GM12891 (cell line): ENCODE measurements at regions not wholly inside any gene's neighbourhood (a gene's known extent, or its start where the extent isn't known, plus 50 kb on each side); places are given as distances from the start of the nearest gene placed in this dataset.
"Not testable (repeated sequence)": the region's sequence is repeated elsewhere in the genome, so short reads cannot be mapped to it uniquely, and the experiment has no call there.

Source experiments
- DNase-seq: peaks from one replicate; pipeline ENCODE4 v3.0.0; 2011; ENCODE audit warnings: low spot score; ENCODE audit not compliant: insufficient read length
- FAIRE-seq: peaks from 2 replicates; lab custom pipeline; 2011; peaks lifted over from hg19 to GRCh38; lab: Jason Lieb, UNC
- PAX5 ChIP-seq: IDR thresholded peaks from 2 replicates; pipeline ENCODE4 v1.6.1; 2011; ENCODE audit warnings: low read length, moderate library complexity, mild to moderate bottlenecking; ENCODE audit not compliant: insufficient read depth, severe bottlenecking
- POLR2A ChIP-seq: IDR thresholded peaks from 2 replicates; pipeline ENCODE4 v1.6.1; 2011; ENCODE audit warnings: low read depth, low read length, control low read depth
- POLR2AphosphoS5 ChIP-seq: IDR thresholded peaks from 2 replicates; pipeline ENCODE4 v1.6.1; 2011; ENCODE audit warnings: low read depth, low read length, control low read depth
- POU2F2 ChIP-seq: IDR thresholded peaks from 2 replicates; pipeline ENCODE4 v1.6.1; 2011; ENCODE audit warnings: low read depth, mild to moderate bottlenecking, control low read depth, low read length, moderate library complexity
- SPI1 ChIP-seq: IDR thresholded peaks from 2 replicates; pipeline ENCODE4 v1.6.1; 2011; ENCODE audit warnings: low read depth, low read length, control low read depth
- TAF1 ChIP-seq: IDR thresholded peaks from 2 replicates; pipeline ENCODE4 v1.6.1; 2011; ENCODE audit warnings: low read depth, low read length, control low read depth

DNA sequence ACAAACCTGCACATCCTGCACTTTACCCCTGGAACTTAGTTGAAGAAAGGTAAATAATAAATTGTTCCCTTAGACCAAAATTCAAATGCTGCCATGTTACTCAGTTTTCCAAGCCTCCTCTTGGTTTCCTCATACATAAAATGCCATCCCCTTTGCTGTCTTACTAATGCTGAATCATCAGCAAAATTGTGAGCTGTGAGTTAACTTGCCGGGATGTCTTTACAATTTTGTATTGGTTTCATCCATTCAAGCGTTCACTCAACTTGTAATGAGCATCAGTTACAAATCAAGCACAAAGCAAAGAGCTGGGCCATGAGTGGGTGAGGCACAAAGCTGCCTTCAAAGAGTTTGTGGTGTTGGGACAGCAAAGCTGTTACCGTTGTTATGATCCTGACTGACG is 395.8 kb upstream of the ZMIZ1 start:
- TF ChIP-seq POU2F2 (no peak), POLR2A (no peak), PAX5 (no peak), SPI1 (no peak), POLR2AphosphoS5 (no peak), TAF1 (no peak)
- DNase-seq (no peak), FAIRE-seq (no peak)

DNA sequence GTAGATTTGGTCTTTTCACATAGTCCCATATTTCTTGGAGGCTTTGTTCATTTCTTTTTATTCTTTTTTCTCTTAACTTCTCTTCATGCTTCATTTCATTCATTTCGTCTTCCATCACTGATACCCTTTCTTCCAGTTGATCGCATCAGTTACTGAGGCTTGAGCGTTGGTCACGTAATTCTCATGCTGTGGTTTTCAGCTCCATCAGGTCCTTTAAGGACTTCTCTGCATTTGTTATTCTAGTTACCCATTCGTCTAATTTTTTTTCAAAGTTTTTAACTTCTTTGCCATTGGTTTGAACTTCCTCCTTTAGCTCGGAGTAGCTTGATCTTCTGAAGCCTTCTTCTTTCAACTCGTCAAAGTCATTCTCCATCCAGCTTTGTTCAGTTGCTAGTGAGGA is 387.6 kb upstream of the ZMIZ1 start:
- not testable (repeated sequence) for DNase-seq, FAIRE-seq

DNA sequence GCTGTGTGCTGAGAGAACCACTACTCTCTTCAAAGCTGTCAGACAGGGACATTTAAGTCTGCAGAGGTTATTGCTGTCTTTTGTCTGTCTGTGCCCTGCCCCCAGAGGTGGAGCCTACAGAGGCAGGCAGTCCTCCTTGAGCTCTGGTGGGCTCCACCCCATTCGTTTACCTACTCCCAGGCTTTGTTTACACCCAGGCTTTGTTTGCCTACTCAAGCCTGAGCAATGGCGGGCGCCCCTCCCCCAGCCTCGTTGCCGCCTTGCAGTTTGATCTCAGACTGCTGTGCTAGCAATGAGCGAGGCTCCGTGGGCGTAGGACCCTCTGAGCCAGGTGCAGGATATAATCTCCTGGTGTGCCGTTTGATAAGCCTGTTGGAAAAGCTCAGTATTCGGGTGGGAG is 386.8 kb upstream of the ZMIZ1 start:
- not testable (repeated sequence) for FAIRE-seq

DNA sequence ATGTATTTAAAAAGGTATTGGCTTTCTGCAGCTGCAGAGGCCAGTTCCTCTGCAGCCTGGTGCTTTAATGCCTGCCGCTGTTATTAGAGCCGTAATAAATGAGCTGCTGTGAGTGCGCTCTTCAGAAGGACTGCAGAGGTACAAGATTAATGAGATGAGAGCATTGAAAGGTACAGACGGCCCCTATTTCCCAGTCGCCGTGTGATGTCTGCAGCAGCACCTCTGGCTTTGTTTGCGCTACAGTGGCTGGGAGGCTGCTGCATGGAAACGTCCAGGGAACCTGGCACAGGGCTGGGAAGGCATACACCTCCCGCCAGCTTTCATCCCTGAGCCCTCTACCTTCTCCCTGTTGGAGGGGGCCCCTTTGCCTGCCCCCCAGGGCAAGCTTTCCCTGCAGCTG is 383.8 kb upstream of the ZMIZ1 start:
- TF ChIP-seq POU2F2: no peak
- no peak for TF ChIP-seq POLR2A
- TF ChIP-seq TAF1: no peak
- no peak for TF ChIP-seq PAX5
- TF ChIP-seq POLR2AphosphoS5: no peak
- TF ChIP-seq SPI1: no peak
- FAIRE-seq (no peak), DNase-seq (no peak)

More for the DNA sequence above, 386.8 kb upstream of the ZMIZ1 start:
- DNase-seq: not testable (repeated sequence)

DNA sequence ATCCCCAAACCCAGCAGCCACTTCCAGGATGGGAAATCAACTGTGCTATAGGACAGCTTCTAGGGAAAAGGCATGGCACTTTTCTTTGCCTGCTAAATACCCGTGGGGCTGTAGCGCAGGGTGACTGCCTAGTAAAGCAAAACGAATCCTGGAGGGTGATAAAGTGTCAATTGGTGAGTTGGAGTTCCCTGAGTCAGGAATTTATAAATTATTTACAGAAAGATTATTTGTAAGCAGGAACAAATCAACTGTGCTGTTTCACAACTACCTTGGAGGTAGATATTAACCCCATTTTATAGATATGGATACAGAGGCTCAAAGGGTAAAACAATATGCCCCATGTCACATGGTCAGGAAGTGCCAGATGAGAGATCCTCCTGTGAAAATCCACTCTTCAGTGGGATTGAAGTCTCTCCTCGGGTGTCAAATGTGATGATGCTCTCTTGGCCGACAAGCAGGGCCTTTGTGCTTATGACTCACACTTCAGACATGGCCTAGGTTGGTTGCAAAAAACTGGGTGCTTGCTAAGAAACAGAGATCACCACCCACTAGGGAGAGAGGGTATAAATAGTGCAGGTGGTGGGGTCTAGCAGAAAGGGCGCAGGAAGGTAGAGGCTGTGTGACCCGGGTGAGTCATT is 383.2 kb upstream of the ZMIZ1 start:
- no peak for TF ChIP-seq SPI1
- no peak for TF ChIP-seq POLR2A
- no peak for TF ChIP-seq TAF1
- no peak for TF ChIP-seq POU2F2
- no peak for TF ChIP-seq PAX5
- TF ChIP-seq POLR2AphosphoS5: no peak
- DNase-seq (no peak), FAIRE-seq (no peak)

GRCh38 chr10:78686444-78687060 is 382.2 kb upstream of the ZMIZ1 start:
- DNase-seq: no peak
- no peak for TF ChIP-seq PAX5
- no peak for TF ChIP-seq POLR2AphosphoS5
- TF ChIP-seq TAF1: no peak
- TF ChIP-seq SPI1: no peak
- TF ChIP-seq POLR2A: no peak
- TF ChIP-seq POU2F2: no peak
- FAIRE-seq: no peak

DNA sequence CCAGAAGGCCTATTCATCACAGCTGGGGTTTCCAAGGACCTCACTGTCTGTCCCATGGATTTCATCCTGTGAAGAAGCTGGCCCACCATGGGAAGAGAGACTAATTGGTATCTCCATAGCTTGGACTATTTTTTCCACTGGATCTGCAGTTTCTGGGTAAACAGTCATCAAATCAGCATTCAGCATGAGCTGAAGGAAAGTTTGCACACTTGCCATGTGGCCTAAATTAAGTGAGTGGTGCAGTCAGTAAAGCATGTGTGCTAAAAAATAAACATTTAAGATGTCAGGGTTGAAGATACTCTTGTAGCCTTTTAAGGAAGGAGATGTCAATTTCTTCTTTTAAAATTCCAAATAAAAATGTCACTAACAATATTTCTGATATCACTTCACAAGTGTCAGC is 381.1 kb upstream of the ZMIZ1 start:
- TF ChIP-seq TAF1 (no peak), SPI1 (no peak), POLR2A (no peak), PAX5 (no peak), POU2F2 (no peak), POLR2AphosphoS5 (no peak)
- no peak for FAIRE-seq
- no peak for DNase-seq

DNA sequence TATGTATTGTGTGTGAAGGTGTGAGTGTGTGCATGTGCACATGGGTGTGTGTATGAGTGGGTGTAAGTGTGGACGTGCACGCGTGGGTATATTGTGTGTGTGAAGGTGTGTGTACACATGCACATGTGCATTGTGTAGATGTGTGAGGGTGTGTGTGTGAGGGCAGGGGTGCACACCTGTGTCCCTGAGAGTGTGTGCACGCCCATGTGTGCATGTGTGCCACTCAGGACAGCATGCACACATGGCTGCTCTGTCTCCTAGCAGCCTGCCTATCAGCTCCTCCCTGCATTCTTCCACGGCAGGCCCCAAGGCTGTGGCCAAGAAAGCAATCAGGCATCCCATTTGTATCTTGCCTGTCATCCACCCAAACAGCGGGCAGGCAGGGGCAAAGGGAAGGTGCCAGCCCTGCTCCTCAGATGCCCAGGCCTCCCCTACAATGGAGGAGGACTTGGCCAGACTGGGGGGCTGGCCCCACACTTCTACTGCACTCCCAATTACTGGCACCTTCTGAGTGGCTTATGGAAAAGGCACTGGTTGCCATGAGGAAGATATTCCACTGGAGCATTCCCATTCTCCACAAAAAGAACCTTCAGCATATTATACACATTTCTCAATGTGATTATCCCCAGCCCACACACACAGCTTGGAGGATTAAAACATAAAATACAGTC is 380.4 kb upstream of the ZMIZ1 start:
- no peak for DNase-seq
- TF ChIP-seq POU2F2 (no peak), TAF1 (no peak), SPI1 (no peak), POLR2AphosphoS5 (no peak), PAX5 (no peak), POLR2A (no peak)
- FAIRE-seq: peak; percentile 41

- DNase-seq (no peak), FAIRE-seq (no peak)
- TF ChIP-seq POU2F2 (no peak), POLR2A (no peak), SPI1 (no peak), POLR2AphosphoS5 (no peak), TAF1 (no peak), PAX5 (no peak)
These were observed 379.7 kb upstream of the ZMIZ1 start for GRCh38 chr10:78688901-78689583.

DNA sequence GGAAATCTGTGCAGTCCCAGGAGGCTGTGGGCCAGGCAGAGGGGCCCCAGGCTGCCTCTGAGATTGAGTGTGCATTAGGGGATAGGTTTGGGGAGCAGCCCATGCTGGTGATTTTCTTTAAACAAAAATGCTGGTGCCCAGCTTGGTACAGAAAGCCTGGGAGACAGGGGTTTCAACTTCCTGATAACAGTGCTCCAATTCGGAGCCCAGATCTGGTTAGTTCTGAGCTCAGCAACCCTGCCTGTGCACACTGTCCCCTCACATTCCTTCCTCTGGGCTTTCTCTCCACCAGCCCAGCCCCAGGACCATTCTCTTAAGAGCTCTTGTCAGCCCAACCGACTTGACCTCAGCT is 379.2 kb upstream of the ZMIZ1 start:
- DNase-seq (no peak), FAIRE-seq (no peak)
- TF ChIP-seq POLR2AphosphoS5 (no peak), PAX5 (no peak), SPI1 (no peak), POU2F2 (no peak), POLR2A (no peak), TAF1 (no peak)
